ENCODE measurements at regions not wholly inside any gene's neighbourhood (a gene's known extent, or its start where the extent isn't known, plus 50 kb on each side); places are given as distances from the start of the nearest gene placed in this dataset.
A peak's percentile ranks its signal among the peaks of the same experiment; 100 is the strongest.

GRCh38 chr1:227490001-227490400, 73.4 kb upstream of the ZNF678 start:
- intact Hi-C loops (cut with DNase I), result no loop called here
- Histone ChIP-seq H3K27ac (no peak overlapping the region), H3K27me3 (no peaks in the 10 kb centered on the region), H3K36me3 (no peaks in the 10 kb centered on the region), H3K4me1 (peaks cover 0 to 16% (median 1%) of the 10 kb centered on the region in 12 donors), H3K4me3 (no peak overlapping the region), H3K9me3 (no peaks in the 10 kb centered on the region)
- DNase-seq, result no peak
- TF ChIP-seq CTCF (IDR thresholded peaks at IDR 0.05) (no peak), POLR2A (IDR thresholded peaks at IDR 0.05) (no peak)
- ATAC-seq, result no peak
- WGBS, 4 donors, result 75 to 90% (median 88%) methylated on average over 2 of the region's 2 CpGs

GRCh38 chr1:227489572-227489971, 73.8 kb upstream of the ZNF678 start:
- peak overlapping the region in 1 of 12 donors; percentile 37 for H3K27ac ChIP-seq
- 40 to 54% (median 50%) methylated on average over 3 of the region's 3 CpGs for WGBS, 4 donors
- no peaks in the 10 kb centered on the region for H3K27me3 ChIP-seq
- no peak for TF ChIP-seq CTCF (IDR thresholded peaks at IDR 0.05)
- TF ChIP-seq POLR2A (IDR thresholded peaks at IDR 0.05), result no peak
- peak in 2 of 5 donors; percentile 44 to 59 for DNase-seq
- H3K36me3 ChIP-seq, result no peaks in the 10 kb centered on the region
- ATAC-seq, result peak; percentile 87 to 95 (median 92)
- peaks cover 0 to 16% (median 1%) of the 10 kb centered on the region in 12 donors for H3K4me1 ChIP-seq
- no peaks in the 10 kb centered on the region for H3K9me3 ChIP-seq
- intact Hi-C loops (cut with DNase I), result loop anchor here in 4 of 10 donors (1.0 to 10.0 kb wide), 3 partner anchors 53 to 275 kb away; no protein-coding TSS in a partner anchor
- no peak overlapping the region for H3K4me3 ChIP-seq

GRCh38 chr1:227487606-227488005, 75.8 kb upstream of the ZNF678 start:
- TF ChIP-seq POLR2A (IDR thresholded peaks at IDR 0.05), result no peak
- TF ChIP-seq CTCF (IDR thresholded peaks at IDR 0.05), result no peak
- Histone ChIP-seq H3K27me3 (peaks cover 0 to 4% (median 0%) of the 10 kb centered on the region in 9 donors), H3K4me3 (no peak overlapping the region), H3K36me3 (no peaks in the 10 kb centered on the region), H3K27ac (no peak overlapping the region), H3K4me1 (peaks cover 0 to 16% (median 1%) of the 10 kb centered on the region in 12 donors), H3K9me3 (no peaks in the 10 kb centered on the region)
- DNase-seq (no peak), ATAC-seq (no peak)
- intact Hi-C loops (cut with DNase I), result loop anchor here in 4 of 10 donors (10.0 kb wide), 2 partner anchors 57 to 277 kb away; no protein-coding TSS in a partner anchor

GRCh38 chr1:227486559-227486958, 76.8 kb upstream of the ZNF678 start:
- TF ChIP-seq CTCF (IDR thresholded peaks at IDR 0.05) (no peak), POLR2A (IDR thresholded peaks at IDR 0.05) (no peak)
- Histone ChIP-seq H3K4me1 (peaks cover 0 to 16% (median 1%) of the 10 kb centered on the region in 12 donors), H3K27me3 (peaks cover 0 to 9% (median 0%) of the 10 kb centered on the region in 9 donors), H3K27ac (no peak overlapping the region), H3K36me3 (no peaks in the 10 kb centered on the region), H3K9me3 (no peaks in the 10 kb centered on the region), H3K4me3 (no peak overlapping the region)
- intact Hi-C loops (cut with DNase I), result loop anchor here in 4 of 10 donors (10.0 kb wide), 2 partner anchors 58 to 278 kb away; no protein-coding TSS in a partner anchor
- ATAC-seq (no peak), DNase-seq (no peak)
- 78 to 84% (median 82%) methylated on average over 3 of the region's 3 CpGs for WGBS, 4 donors

Measured in heart left ventricle (tissue), 16 donors.